ENCODE measurements at regions not wholly inside any gene's neighbourhood (a gene's known extent, or its start where the extent isn't known, plus 50 kb on each side); places are given as distances from the start of the nearest gene placed in this dataset.

DNA sequence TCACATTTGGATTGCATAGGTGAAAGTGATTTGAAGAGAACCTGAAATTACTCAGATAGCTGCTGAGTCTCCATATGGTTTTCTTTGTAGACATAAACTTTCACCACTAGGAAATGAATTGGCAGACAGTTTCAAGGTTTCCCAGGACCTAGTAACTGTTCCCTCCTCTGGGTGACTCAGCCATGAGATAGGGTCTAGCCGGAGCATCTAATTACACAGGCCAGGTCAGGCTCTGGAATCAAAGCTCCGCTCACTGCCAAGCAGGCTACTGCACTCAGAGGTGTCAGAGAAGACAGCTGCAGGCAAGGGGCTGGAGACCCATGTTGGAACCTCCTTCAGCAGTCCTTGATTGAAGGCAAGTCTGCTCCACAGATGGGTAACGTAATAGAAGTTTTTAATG is 429.2 kb downstream of the TNS1 start:
- no peak for DNase-seq

DNA sequence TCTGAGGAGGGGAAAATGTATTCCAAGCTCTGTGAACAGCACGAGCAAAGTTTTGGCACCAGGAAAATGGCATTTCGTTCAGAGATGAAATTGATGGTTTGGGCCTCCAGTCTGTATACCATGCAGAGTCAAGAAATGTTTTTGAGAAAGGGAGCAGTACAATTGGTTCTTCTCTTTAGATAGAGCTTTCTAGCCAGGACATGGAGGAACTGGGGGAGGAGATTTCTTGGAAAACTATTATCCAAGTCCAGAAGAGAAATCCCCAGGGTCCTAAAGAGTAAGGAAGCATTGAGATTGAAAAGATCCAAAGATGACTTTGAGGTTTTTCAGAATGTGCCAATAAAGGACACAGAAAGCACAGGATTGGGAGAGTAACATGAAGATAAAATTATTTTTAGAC is 432.4 kb downstream of the TNS1 start:
- no peak for DNase-seq

GRCh38 chr2:217568289-217568971 is 434.4 kb downstream of the TNS1 start:
- DNase-seq: no peak

- DNase-seq: no peak
Observed at GRCh38 chr2:217563565-217563964, 439.2 kb downstream of the TNS1 start.

- no peak for DNase-seq
Observed at GRCh38 chr2:217562871-217563480, 439.8 kb downstream of the TNS1 start.

GRCh38 chr2:217559084-217559483 is 443.7 kb downstream of the TNS1 start:
- DNase-seq: peak; percentile 91

DNA sequence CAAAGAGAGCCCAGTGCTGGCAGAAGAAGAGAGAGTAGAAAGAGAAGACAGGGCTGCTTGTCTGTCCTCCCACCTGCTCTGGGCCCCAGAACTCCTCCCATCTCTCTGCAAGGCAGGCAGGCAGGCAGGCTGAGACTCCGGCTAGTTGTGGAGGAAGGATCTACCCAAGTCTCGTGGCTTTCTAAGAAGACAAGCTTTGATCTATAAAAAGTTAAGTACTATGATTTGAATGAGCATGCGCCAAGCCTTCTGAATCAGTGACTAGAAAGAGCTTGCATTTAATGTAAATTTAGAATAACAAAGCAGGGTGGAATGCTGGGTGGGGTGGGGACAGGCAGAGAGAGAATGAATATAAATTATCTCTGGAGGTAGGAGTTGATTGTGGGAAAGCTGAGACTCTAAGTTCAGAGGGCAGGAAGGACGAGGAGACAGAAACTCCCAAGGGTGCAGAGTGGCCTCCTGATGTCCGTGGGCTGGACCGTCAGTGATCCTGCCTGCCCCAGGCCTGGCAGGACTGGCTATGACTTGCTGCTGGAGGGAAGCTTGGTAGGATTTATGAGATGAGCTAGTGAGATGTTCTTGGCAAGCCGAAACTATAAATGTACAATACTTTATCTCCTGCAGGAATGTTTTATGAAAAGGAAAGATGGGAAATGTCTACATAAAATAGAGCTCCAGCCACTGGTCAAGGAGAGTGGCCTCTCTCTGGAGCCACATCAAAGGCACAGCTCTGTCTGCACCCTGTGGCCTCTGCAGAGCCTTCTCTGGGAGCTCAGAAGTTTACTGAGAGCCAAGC is 447.5 kb downstream of the TNS1 start:
- no peak for DNase-seq

- no peak for DNase-seq
Observed at GRCh38 chr2:217553679-217554078, 449.1 kb downstream of the TNS1 start.

DNA sequence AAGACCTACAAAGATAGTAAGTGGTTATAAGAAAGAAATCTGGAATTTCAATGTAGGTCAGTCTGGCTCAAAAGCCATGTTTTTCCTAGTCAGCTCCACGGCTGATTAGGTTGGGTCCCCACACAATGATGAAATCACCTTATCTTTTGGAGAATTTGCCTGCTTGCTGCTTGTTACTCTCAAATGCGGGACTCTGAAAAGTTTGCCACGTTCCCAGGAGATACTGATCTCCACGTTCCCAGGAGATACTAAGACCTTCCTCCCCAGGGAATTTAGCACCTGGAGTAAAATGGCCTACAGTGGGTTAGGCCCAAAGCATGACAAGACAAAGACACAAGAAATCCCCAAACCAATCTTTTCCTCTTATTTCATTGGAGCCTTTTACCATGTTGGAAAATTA is 449.6 kb downstream of the TNS1 start:
- no peak for DNase-seq

DNA sequence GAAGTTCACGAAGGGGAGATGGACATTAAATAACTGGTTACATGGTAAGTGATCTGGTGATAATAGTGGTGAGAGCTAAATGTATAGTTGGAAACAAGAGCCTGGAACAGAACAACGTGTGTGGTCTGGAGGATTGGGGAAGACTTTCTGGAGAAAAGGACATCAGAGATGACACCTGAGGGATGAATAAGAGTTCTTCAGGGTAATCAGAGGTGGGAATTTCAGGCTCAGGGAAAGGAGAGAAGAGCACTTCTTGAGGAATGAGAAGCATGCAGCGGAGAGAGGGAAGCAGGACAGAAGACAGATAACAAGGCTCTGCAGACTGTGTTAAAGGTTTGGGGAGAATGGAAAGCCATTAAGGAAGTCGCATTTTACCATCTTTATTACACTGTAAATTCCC is 450.7 kb downstream of the TNS1 start:
- DNase-seq: no peak

- DNase-seq: no peak
Observed at GRCh38 chr2:217551252-217551899, 451.4 kb downstream of the TNS1 start.

GRCh38 chr2:217539126-217539525 is 463.7 kb downstream of the TNS1 start:
- DNase-seq: no peak

- no peak for DNase-seq
Observed at GRCh38 chr2:217538719-217539118, 464.1 kb downstream of the TNS1 start.

DNA sequence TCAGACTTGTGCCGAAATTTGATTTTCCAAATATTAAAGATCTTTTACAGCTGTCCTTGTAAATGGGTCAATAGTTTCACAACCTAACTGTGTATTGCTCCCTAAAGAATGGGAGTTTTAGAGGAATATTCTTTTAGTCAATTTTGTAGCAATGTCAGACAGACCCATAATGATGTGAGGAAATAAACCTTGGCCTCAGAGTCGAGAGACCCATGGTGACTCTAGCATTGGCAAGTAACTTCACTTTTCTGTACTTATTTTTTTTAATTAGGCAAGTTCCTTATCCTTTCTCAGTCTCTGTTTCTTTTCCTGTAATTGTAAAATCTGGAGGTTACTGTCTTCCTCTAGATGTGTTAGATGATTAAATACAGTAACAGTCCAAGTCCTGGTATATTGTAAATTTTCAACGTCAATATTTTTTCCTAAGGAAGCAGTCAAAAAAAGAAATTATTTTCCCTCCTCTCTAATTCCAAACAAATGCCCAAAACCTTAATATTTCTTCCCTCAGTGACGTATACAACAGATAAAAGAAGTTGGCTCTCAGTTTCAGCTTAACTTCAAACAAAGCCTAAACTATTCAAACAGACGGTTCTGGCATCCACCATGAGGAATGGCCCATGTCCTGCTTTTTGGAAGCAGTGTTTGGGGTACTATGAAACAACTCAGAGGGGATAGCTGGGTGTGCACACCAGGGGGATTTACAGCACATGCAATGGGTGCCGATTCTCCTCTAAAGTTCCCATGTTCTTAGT is 466.7 kb downstream of the TNS1 start:
- peak; percentile 5 for DNase-seq

DNA sequence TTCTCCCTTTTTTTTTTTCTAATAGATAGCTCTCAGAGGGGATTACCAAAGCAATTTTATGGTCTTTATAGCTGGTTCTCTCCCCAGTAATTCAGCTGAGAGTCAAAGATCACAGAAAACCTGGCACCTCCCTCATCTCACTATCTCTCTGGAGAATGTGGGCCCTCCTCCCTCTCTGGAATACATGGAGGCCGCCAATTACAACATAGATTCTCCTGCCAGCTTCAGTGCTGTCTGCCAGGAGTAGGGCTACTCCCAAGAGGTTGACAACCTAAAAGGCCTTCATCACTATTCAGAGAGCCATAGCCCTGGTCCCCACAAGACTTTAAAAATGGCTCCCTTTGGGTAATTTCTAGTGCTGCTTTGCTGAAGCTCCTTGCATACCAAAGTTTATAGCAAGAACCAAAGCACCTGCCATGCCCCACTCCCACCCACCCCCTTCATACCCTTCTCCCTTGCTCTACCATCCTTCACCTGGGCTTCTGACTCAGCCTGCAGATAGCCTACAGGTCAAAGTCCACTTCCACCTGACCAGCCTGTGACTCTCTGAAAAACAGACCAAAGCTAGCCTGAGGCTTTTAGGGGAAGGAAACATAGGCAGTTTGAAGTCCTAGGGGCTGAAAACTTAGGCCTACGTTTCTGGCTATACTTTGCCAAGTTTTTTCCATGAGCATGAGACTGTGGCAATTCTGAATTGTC is 472.3 kb downstream of the TNS1 start:
- DNase-seq: no peak

DNA sequence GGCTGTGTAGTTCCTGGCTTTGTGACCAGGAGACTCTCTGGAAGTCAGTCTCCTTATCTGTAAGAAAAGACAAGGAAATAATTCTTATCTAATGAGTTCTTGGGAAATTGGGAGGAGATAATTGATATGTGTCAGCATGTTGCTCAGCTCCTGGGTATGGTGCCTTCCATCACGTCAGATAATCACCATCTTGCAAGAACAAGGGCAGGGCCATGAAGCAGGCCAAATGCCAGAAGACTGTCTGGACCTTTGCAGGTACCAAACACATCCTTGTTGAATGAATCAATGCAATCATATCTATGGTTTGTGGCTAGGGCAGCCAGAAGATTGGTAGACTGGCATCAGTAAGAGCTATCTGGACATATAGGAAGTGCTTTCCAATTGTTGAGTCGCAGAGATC is 473.5 kb downstream of the TNS1 start:
- no peak for DNase-seq

DNA sequence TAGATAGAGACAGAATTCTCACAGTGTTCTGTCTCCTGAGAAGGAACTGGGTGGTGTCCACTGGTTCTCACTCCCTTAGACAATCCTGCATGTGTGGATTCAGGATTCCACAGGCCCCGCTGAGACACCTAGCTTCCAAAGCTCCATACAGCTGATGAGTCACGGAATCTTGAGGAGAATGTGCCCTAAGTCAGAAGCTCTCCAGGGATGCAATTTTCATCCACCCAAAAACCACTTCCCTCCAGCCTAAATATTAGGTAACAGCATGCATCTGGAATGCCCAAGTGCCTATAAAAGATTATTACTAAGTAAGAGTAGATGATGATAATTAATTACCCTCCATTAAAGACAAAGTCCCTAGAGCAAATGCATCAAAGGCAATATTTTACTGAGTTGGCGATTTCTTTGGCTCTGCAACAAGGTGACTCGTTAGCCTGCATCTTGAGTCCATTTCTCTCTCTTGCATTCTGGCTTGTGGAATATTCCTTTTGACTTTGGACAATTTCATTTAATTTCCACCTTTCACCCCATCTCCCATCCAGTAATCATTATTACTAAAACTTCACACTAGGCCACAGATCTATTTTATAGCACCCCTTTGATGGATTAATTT is 475.1 kb downstream of the TNS1 start:
- no peak for DNase-seq

DNA sequence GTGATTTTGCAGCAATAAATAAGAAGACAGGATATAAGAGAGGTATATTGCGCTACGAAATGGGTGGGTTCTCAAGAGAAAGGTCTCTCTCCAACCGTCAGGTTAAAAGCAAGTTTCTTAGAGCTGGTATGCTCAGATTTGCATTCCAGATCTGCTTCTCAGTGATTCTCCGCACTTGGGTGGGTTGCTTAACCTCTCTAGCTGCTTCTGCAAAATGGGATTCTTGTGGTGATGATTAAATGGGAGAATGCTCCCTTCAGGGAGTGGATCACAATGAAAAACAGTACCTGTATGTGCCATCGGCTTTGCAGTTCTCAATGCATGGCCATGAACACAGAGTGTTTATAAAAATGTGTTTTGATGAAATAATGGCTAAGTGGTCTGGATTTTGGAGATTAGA is 477.7 kb downstream of the TNS1 start:
- no peak for DNase-seq

DNA sequence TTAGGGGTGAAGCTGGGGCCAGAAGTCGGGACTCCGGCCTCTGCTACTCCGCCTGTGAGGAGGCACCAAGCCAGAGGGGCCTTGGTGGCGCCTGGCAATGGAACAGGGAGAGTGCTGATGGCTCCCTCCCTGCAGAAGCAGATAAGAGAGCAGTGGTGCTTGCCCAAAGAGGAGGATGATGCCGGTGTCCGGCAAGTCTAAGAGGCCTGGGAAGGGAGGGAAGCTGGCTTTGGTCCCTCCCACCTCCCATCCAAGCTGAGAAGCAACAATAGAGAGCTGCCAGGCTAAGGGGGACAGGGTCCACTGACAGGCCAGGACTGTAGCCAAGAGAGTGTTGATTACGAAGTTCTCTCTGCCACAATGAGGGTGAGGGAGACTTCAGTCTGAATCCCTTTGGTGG is 479.5 kb downstream of the TNS1 start:
- no peak for DNase-seq

DNA sequence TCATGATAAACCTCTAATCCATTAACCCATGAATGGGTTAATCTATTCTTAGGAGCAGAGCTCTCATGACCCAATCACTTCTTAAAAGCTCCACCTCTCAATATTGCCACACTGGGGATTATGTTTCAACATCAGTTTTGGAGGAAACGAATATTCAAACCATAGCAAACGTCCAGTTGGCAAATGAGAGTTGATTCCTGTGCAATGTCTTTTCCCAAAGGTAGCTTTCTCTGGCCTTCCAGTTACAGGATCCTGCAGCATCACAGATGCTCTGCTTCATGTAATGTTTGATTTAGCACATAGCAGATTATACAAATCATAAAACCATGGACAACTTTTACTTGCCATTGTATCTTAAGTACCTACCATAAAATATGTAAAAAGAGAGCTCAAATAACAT is 481.0 kb downstream of the TNS1 start:
- DNase-seq: peak; percentile 88

GRCh38 chr2:217520356-217521010 is 482.3 kb downstream of the TNS1 start:
- no peak for DNase-seq
